A673 (cell line): ENCODE measurements at regions not wholly inside any gene's neighbourhood (a gene's known extent, or its start where the extent isn't known, plus 50 kb on each side); places are given as distances from the start of the nearest gene placed in this dataset.

Experiments
- EZH2 ChIP-seq: fragments of 200-600 bp; sonication (generic); IDR thresholded peaks from 2 replicates; pipeline ENCODE4 v1.6.1; 2017; ENCODE audit warnings: borderline replicate concordance, low read depth, mild to moderate bottlenecking, mixed read lengths, antibody characterized with exemption, low read length; ENCODE audit not compliant: poor library complexity, severe bottlenecking
- TF ChIP-seq, protein P1 (sequence below): fragments of 300-800, 200-600 bp; sonication (generic); conservative IDR thresholded peaks from 2 replicates; pipeline ENCODE4 v1.5.1; 2017; ENCODE audit warnings: low read depth, mild to moderate bottlenecking, antibody characterized with exemption, low read length, moderate library complexity, mixed read lengths

DNA sequence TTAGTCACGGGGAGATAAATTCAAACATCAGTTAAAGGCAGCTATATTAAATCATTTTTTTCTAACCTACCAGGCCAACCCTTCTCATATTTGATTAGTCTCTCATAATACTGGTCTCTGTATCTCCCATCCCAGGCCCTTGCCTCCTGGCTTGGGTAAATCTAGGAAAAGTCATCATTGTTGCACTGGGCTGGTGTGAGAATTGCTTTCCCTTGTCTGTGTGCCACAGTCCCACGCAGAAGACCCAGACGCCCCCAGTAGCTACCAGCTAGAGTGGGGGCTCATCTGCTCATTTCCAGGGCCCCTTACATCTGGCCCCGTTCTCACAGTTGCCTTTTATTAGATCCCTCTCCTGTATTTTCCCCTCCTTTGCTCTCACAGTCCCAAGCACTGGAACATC lies 67.6 kb upstream of the VIPR2 start:
- TF ChIP-seq, protein P1, sequence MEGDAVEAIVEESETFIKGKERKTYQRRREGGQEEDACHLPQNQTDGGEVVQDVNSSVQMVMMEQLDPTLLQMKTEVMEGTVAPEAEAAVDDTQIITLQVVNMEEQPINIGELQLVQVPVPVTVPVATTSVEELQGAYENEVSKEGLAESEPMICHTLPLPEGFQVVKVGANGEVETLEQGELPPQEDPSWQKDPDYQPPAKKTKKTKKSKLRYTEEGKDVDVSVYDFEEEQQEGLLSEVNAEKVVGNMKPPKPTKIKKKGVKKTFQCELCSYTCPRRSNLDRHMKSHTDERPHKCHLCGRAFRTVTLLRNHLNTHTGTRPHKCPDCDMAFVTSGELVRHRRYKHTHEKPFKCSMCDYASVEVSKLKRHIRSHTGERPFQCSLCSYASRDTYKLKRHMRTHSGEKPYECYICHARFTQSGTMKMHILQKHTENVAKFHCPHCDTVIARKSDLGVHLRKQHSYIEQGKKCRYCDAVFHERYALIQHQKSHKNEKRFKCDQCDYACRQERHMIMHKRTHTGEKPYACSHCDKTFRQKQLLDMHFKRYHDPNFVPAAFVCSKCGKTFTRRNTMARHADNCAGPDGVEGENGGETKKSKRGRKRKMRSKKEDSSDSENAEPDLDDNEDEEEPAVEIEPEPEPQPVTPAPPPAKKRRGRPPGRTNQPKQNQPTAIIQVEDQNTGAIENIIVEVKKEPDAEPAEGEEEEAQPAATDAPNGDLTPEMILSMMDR, result no peak
- no peak for TF ChIP-seq EZH2
